H9 (cell line): ENCODE measurements at regions not wholly inside any gene's neighbourhood (a gene's known extent, or its start where the extent isn't known, plus 50 kb on each side); places are given as distances from the start of the nearest gene placed in this dataset.

Experiments used
- DNase-seq: peaks from one replicate; pipeline ENCODE4 v3.0.0-alpha.2; 2017
- H2AFZ ChIP-seq: one replicate; pipeline ENCODE4 v1.6.1; 2013; ENCODE audit warnings: mild to moderate bottlenecking, low read length, control low read depth, moderate library complexity
- H2AK5ac ChIP-seq: 2 replicates; pipeline ENCODE4 v1.6.1; 2013; ENCODE audit warnings: low read length, control low read depth, mixed read lengths; ENCODE audit not compliant: insufficient read length
- H2BK120ac ChIP-seq: one replicate; pipeline ENCODE4 v1.6.1; 2013; ENCODE audit warnings: low read depth, mild to moderate bottlenecking, low read length, control low read depth, inconsistent platforms; ENCODE audit not compliant: poor library complexity, severe bottlenecking
- H2BK12ac ChIP-seq: 2 replicates; pipeline ENCODE4 v1.6.1; 2013; ENCODE audit warnings: low read length, control low read depth, mixed read lengths, low read depth; ENCODE audit not compliant: insufficient read length
- H2BK15ac ChIP-seq: 2 replicates; pipeline ENCODE4 v1.6.1; 2013; ENCODE audit warnings: low read depth, low read length, control low read depth
- H2BK20ac ChIP-seq: one replicate; pipeline ENCODE4 v1.6.1; 2013; ENCODE audit warnings: low read depth, mild to moderate bottlenecking, low read length, control low read depth, inconsistent platforms; ENCODE audit not compliant: poor library complexity, severe bottlenecking
- H2BK5ac ChIP-seq: 2 replicates; pipeline ENCODE4 v1.6.1; 2013; ENCODE audit warnings: low read length, control low read depth, mixed read lengths; ENCODE audit not compliant: insufficient read length
- H3K14ac ChIP-seq: 2 replicates; pipeline ENCODE4 v1.6.1; 2013; ENCODE audit warnings: low read length, control low read depth; ENCODE audit not compliant: insufficient read depth
- H3K18ac ChIP-seq: 2 replicates; pipeline ENCODE4 v1.6.1; 2013; ENCODE audit warnings: low read depth, mild to moderate bottlenecking, mixed read lengths, low read length, control low read depth; ENCODE audit not compliant: insufficient read length
- H3K23ac ChIP-seq: 2 replicates; pipeline ENCODE4 v1.6.1; 2013; ENCODE audit warnings: low read length, control low read depth, mixed read lengths, low read depth; ENCODE audit not compliant: insufficient read length
- H3K23me2 ChIP-seq: 2 replicates; pipeline ENCODE4 v1.6.1; 2013; ENCODE audit warnings: low read depth, mild to moderate bottlenecking, mixed read lengths, low read length, control low read depth; ENCODE audit not compliant: insufficient read length, poor library complexity, severe bottlenecking
- H3K27ac ChIP-seq: 2 replicates; pipeline ENCODE4 v1.5.1; 2013; ENCODE audit warnings: low read length, control low read depth, mixed read lengths, low read depth; ENCODE audit not compliant: insufficient read length
- H3K27me3 ChIP-seq: 2 replicates; pipeline ENCODE4 v1.6.1; 2013; ENCODE audit warnings: low read length, control low read depth, inconsistent platforms; ENCODE audit not compliant: insufficient read depth
- H3K4ac ChIP-seq: 2 replicates; pipeline ENCODE4 v1.6.1; 2013; ENCODE audit warnings: low read depth, mild to moderate bottlenecking, control low read depth, inconsistent platforms, low read length, moderate library complexity
- H3K4me1 ChIP-seq: 2 replicates; pipeline ENCODE4 v1.6.1; 2013; ENCODE audit warnings: low read length, control low read depth, inconsistent platforms; ENCODE audit not compliant: insufficient read depth
- H3K4me2 ChIP-seq: 2 replicates; pipeline ENCODE4 v1.6.1; 2013; ENCODE audit warnings: low read length, control low read depth, mixed read lengths; ENCODE audit not compliant: insufficient read length, insufficient read depth
- H3K56ac ChIP-seq: 2 replicates; pipeline ENCODE4 v1.6.1; 2013; ENCODE audit warnings: low read depth, mild to moderate bottlenecking, mixed read lengths, low read length, control low read depth; ENCODE audit not compliant: insufficient read length
- H3K79me1 ChIP-seq: 2 replicates; pipeline ENCODE4 v1.6.1; 2013; ENCODE audit warnings: low read depth, mild to moderate bottlenecking, moderate library complexity, low read length, control low read depth, inconsistent platforms; ENCODE audit not compliant: insufficient read depth, poor library complexity, severe bottlenecking
- H3K79me2 ChIP-seq: 2 replicates; pipeline ENCODE4 v1.6.1; 2013; ENCODE audit warnings: low read length, control low read depth, inconsistent platforms; ENCODE audit not compliant: insufficient read depth
- H3K9ac ChIP-seq: 2 replicates; pipeline ENCODE4 v1.6.1; 2013; ENCODE audit warnings: low read length, control low read depth, mixed read lengths; ENCODE audit not compliant: insufficient read length; ENCODE audit errors: extremely low read depth
- H3K9me3 ChIP-seq: one replicate; pipeline ENCODE4 v1.6.1; 2013; ENCODE audit warnings: low read depth, low read length, inconsistent platforms; ENCODE audit not compliant: control insufficient read depth
- H3T11ph ChIP-seq: one replicate; pipeline ENCODE4 v1.6.1; 2013; ENCODE audit warnings: mild to moderate bottlenecking, low read length, control low read depth, inconsistent platforms
- H4K20me1 ChIP-seq: one replicate; pipeline ENCODE4 v1.6.1; 2013; ENCODE audit not compliant: control insufficient read depth, insufficient read length, insufficient read depth
- H4K5ac ChIP-seq: 2 replicates; pipeline ENCODE4 v1.6.1; 2013; ENCODE audit warnings: low read depth, mild to moderate bottlenecking, mixed read lengths, low read length, control low read depth; ENCODE audit not compliant: insufficient read length
- H4K8ac ChIP-seq: replicated peaks from 2 replicates; pipeline ENCODE4 v1.6.1; 2013; ENCODE audit warnings: low read length, control low read depth, mixed read lengths, low read depth; ENCODE audit not compliant: insufficient read length
- H4K91ac ChIP-seq: 2 replicates; pipeline ENCODE4 v1.6.1; 2013; ENCODE audit warnings: low read depth, mild to moderate bottlenecking, moderate library complexity, mixed read lengths, low read length, control low read depth; ENCODE audit not compliant: insufficient read length
- H3K27ac Mint-ChIP-seq, 3 experiments: 2 replicates in 2 of 3; 3 replicates in 1 of 3; pipeline ENCODE4 v1.8.0; 2020 to 2021; ENCODE audit warnings: mixed read lengths in 3 of 3, mild to moderate bottlenecking in 1 of 3, moderate library complexity in 1 of 3
- H3K27me3 Mint-ChIP-seq: 2 replicates; pipeline ENCODE4 v1.8.0; 2021; ENCODE audit warnings: low read depth, mild to moderate bottlenecking, moderate library complexity, mixed read lengths
- H3K36me3 Mint-ChIP-seq, 3 experiments: 2 replicates in 2 of 3; 3 replicates in 1 of 3; pipeline ENCODE4 v1.8.0; 2020 to 2021; ENCODE audit warnings: low read depth in 3 of 3, mixed read lengths in 3 of 3; ENCODE audit not compliant: insufficient read depth in 1 of 3
- H3K4me1 Mint-ChIP-seq, 2 experiments: 2 replicates each; pipeline ENCODE4 v1.8.0; 2020; ENCODE audit warnings: mixed read lengths in 2 of 2
- H3K4me3 Mint-ChIP-seq, 2 experiments: 2 replicates in 1 of 2; 3 replicates in 1 of 2; pipeline ENCODE4 v1.8.0; 2020 to 2021; ENCODE audit warnings: mild to moderate bottlenecking in 2 of 2, mixed read lengths in 2 of 2, moderate library complexity in 1 of 2
- H3K9me3 Mint-ChIP-seq, 2 experiments: 2 replicates in 1 of 2; 3 replicates in 1 of 2; pipeline ENCODE4 v1.8.0; 2020; ENCODE audit warnings: mild to moderate bottlenecking in 2 of 2, mixed read lengths in 2 of 2, moderate library complexity in 1 of 2
- CTCF ChIP-seq: fragments of 200-600 bp; sonication (generic); conservative IDR thresholded peaks from 3 replicates; pipeline ENCODE4 v1.8.0; 2021; ENCODE audit warnings: antibody characterized with exemption, mild to moderate bottlenecking
- WGBS: extraction: QIAGEN DNeasy Blood & Tissue Kit; methylation state at CpG from one replicate; pipeline ENCODE4 v1.1.7; 2013; ENCODE audit warnings: missing lambda C conversion rate, low lambda C conversion rate, mixed read lengths; ENCODE audit not compliant: insufficient read length; ENCODE audit errors: extremely low coverage; 5-methylcytosine and 5-hydroxymethylcytosine counted together

GRCh38 chr4:66640233-66640990 lies 904.9 kb downstream of the CENPC start:
- Histone ChIP-seq H3K27me3 (no peaks in the 10 kb centered on the region), H3K4me1 (no peaks in the 10 kb centered on the region; the same call in 1 of the 2 replicates), H3K4ac (no peak overlapping the region), H3K79me2 (no peaks in the 10 kb centered on the region), H3K14ac (no peak overlapping the region), H2BK20ac (no peak overlapping the region), H3K27ac (no peak overlapping the region), H3K9me3 (no peaks in the 10 kb centered on the region), H4K5ac (no peak overlapping the region), H2BK15ac (no peak overlapping the region), H2BK12ac (no peak overlapping the region), H4K8ac (no peak overlapping the region), H2AFZ (no peak overlapping the region), H3K9ac (no peak overlapping the region), H4K20me1 (no peaks in the 10 kb centered on the region), H2AK5ac (no peak overlapping the region), H4K91ac (no peak overlapping the region), H3K79me1 (no peaks in the 10 kb centered on the region), H3K23me2 (no peaks in the 10 kb centered on the region), H2BK5ac (no peak overlapping the region), H2BK120ac (no peak overlapping the region), H3T11ph (no peak overlapping the region), H3K56ac (no peak overlapping the region), H3K4me2 (no peak overlapping the region), H3K23ac (no peak overlapping the region), H3K18ac (no peak overlapping the region)
- Mint-ChIP-seq H3K27ac (no peak overlapping the region), H3K27me3 (no peaks in the 10 kb centered on the region), H3K4me3 (no peak overlapping the region), H3K36me3 (no peaks in the 10 kb centered on the region), H3K4me1 (peaks cover 17 to 19% of the 10 kb centered on the region in 2 experiments), H3K9me3 (no peaks in the 10 kb centered on the region)
- no peak for TF ChIP-seq CTCF
- no CpG with 5 or more reads among the region's 5 CpGs for WGBS
- DNase-seq, result no peak
